ENCODE measurements at regions not wholly inside any gene's neighbourhood (a gene's known extent, or its start where the extent isn't known, plus 50 kb on each side); places are given as distances from the start of the nearest gene placed in this dataset.

- peaks cover 0 to 1% (median 0%) of the 10 kb centered on the region in 3 donors for H3K27me3 Mint-ChIP-seq (ENCODE audit: low read depth in 3 of 3)
- Histone ChIP-seq H3K4me3 (replicated peaks in 1 of 3; ENCODE audit: low read depth in 2 of 3, low read length in 3 of 3) (no peak overlapping the region), H3K9me3 (replicated peaks in 1 of 2; ENCODE audit: control insufficient read depth in 1 of 2, insufficient read depth in 1 of 2, low read length in 2 of 2) (no peaks in the 10 kb centered on the region), H3K79me2 (ENCODE audit: insufficient read depth, low read length) (no peaks in the 10 kb centered on the region), H3K9ac (ENCODE audit: insufficient read depth, low read length, poor library complexity, severe bottlenecking) (no peak overlapping the region), H4K20me1 (ENCODE audit: insufficient read depth, low read length) (no peaks in the 10 kb centered on the region), H3K27ac (ENCODE audit: low read depth in 1 of 2, low read length in 2 of 2) (no peak overlapping the region), H2AFZ (ENCODE audit: insufficient read depth, low read depth, low read length, poor library complexity, severe bottlenecking) (no peak overlapping the region), H3K27me3 (ENCODE audit: control insufficient read depth in 2 of 2, insufficient read depth in 2 of 2, low read length in 2 of 2) (no peaks in the 10 kb centered on the region), H3K36me3 (replicated peaks in 1 of 2; ENCODE audit: control insufficient read depth in 1 of 2, insufficient read depth in 2 of 2, low read length in 2 of 2) (no peaks in the 10 kb centered on the region), H3K4me1 (ENCODE audit: control insufficient read depth in 1 of 2, insufficient read depth in 2 of 2, low read length in 2 of 2) (no peaks in the 10 kb centered on the region), H3K4me2 (replicated peaks; ENCODE audit: extremely low read depth, low read length, poor library complexity, severe bottlenecking) (no peak overlapping the region)
- H3K9me3 Mint-ChIP-seq = no peaks in the 10 kb centered on the region
- no peak for DNase-seq
- TF ChIP-seq CTCF (IDR thresholded peaks at IDR 0.05) = no peak
- no peak overlapping the region for H3K4me3 Mint-ChIP-seq
- no peaks in the 10 kb centered on the region for H3K4me1 Mint-ChIP-seq
- no CpG with 5 or more reads among the region's 1 CpG for WGBS (ENCODE audit: insufficient coverage)
- H3K27ac Mint-ChIP-seq = no peak overlapping the region
- H3K36me3 Mint-ChIP-seq = no peaks in the 10 kb centered on the region
- intact Hi-C loops (cut with micrococcal nuclease) = no loop called here
Measured at GRCh38 chr20:22241609-22242008, 342.8 kb downstream of the FOXA2 start.

- no peaks in the 10 kb centered on the region for H3K4me1 Mint-ChIP-seq
- no peaks in the 10 kb centered on the region for H3K36me3 ChIP-seq (replicated peaks in 1 of 2; ENCODE audit: control insufficient read depth in 1 of 2, insufficient read depth in 2 of 2, low read length in 2 of 2)
- H3K79me2 ChIP-seq (ENCODE audit: insufficient read depth, low read length) = no peaks in the 10 kb centered on the region
Measured at GRCh38 chr20:22232923-22233322, 351.4 kb downstream of the FOXA2 start.

More at GRCh38 chr20:22232923-22233322, 351.4 kb downstream of the FOXA2 start:
- TF ChIP-seq CTCF (IDR thresholded peaks at IDR 0.05) = no peak
- no peak overlapping the region for H3K4me3 ChIP-seq (replicated peaks in 1 of 3; ENCODE audit: low read depth in 2 of 3, low read length in 3 of 3)
- H3K9me3 ChIP-seq (replicated peaks in 1 of 2; ENCODE audit: control insufficient read depth in 1 of 2, insufficient read depth in 1 of 2, low read length in 2 of 2) = no peaks in the 10 kb centered on the region
- Mint-ChIP-seq H3K27ac (no peak overlapping the region), H3K27me3 (ENCODE audit: low read depth in 3 of 3) (peaks cover 5 to 13% (median 7%) of the 10 kb centered on the region in 3 donors), H3K36me3 (no peaks in the 10 kb centered on the region), H3K9me3 (peaks cover 0 to 1% (median 0%) of the 10 kb centered on the region in 7 donors), H3K4me3 (no peak overlapping the region)
- no peak for DNase-seq
- H3K9ac ChIP-seq (ENCODE audit: insufficient read depth, low read length, poor library complexity, severe bottlenecking) = no peak overlapping the region
- no peaks in the 10 kb centered on the region for H3K4me1 ChIP-seq (ENCODE audit: control insufficient read depth in 1 of 2, insufficient read depth in 2 of 2, low read length in 2 of 2)
- intact Hi-C loops (cut with micrococcal nuclease) = no loop called here
- no peaks in the 10 kb centered on the region for H3K27me3 ChIP-seq (ENCODE audit: control insufficient read depth in 2 of 2, insufficient read depth in 2 of 2, low read length in 2 of 2)
- no peaks in the 10 kb centered on the region for H4K20me1 ChIP-seq (ENCODE audit: insufficient read depth, low read length)
- no peak overlapping the region for H2AFZ ChIP-seq (ENCODE audit: insufficient read depth, low read depth, low read length, poor library complexity, severe bottlenecking)
- no peak overlapping the region for H3K4me2 ChIP-seq (replicated peaks; ENCODE audit: extremely low read depth, low read length, poor library complexity, severe bottlenecking)
- no peak overlapping the region for H3K27ac ChIP-seq (ENCODE audit: low read depth in 1 of 2, low read length in 2 of 2)

All from CD14-positive monocyte (primary cell).